DOHH2 (cell line): ENCODE measurements at regions not wholly inside any gene's neighbourhood (a gene's known extent, or its start where the extent isn't known, plus 50 kb on each side); places are given as distances from the start of the nearest gene placed in this dataset.
"Not testable (repeated sequence)": the region's sequence is repeated elsewhere in the genome, so short reads cannot be mapped to it uniquely, and the experiment has no call there.

Experiments
- H3F3A ChIP-seq: fragments of 200-600 bp; sonication (generic), shearing (Covaris generic); 2 replicates; pipeline ENCODE4 v1.6.0; 2016; ENCODE audit warnings: antibody characterized with exemption, mild to moderate bottlenecking; ENCODE audit not compliant: control insufficient read depth, insufficient read depth
- H3K27ac ChIP-seq: fragments of 200-600 bp; sonication (generic); 2 replicates; pipeline ENCODE4 v1.5.1; 2014; ENCODE audit warnings: low read depth, mild to moderate bottlenecking, low read length, moderate library complexity
- H3K27me3 ChIP-seq: fragments of 200-600 bp; sonication (generic); 2 replicates; pipeline ENCODE4 v1.6.1; 2014; ENCODE audit warnings: mild to moderate bottlenecking, low read length, mixed read lengths; ENCODE audit not compliant: control insufficient read depth
- H3K36me3 ChIP-seq: fragments of 200-600 bp; sonication (generic); 2 replicates; pipeline ENCODE4 v1.6.1; 2014; ENCODE audit warnings: mild to moderate bottlenecking, low read length, moderate library complexity, mixed read lengths; ENCODE audit not compliant: control insufficient read depth
- H3K4me1 ChIP-seq: fragments of 200-600 bp; sonication (generic); 2 replicates; pipeline ENCODE4 v1.6.1; 2014; ENCODE audit warnings: mild to moderate bottlenecking, low read length, mixed read lengths; ENCODE audit not compliant: control insufficient read depth
- H3K4me2 ChIP-seq: fragments of 200-600 bp; sonication (generic); 2 replicates; pipeline ENCODE4 v1.6.0; 2014; ENCODE audit warnings: mild to moderate bottlenecking, low read length, moderate library complexity
- H3K4me3 ChIP-seq: fragments of 200-600 bp; sonication (generic); 2 replicates; pipeline ENCODE4 v1.5.1; 2014; ENCODE audit warnings: mild to moderate bottlenecking, low read length, mixed read lengths
- H3K79me2 ChIP-seq: fragments of 200-600 bp; sonication (generic); 2 replicates; pipeline ENCODE4 v1.6.1; 2014; ENCODE audit warnings: mild to moderate bottlenecking, low read length, mixed read lengths; ENCODE audit not compliant: control insufficient read depth
- H3K9me2 ChIP-seq: fragments of 200-600 bp; sonication (generic); replicated peaks from 2 replicates; pipeline ENCODE4 v1.6.1; 2014; ENCODE audit warnings: mild to moderate bottlenecking, low read length, mixed read lengths; ENCODE audit not compliant: control insufficient read depth
- H3K9me3 ChIP-seq: fragments of 200-600 bp; sonication (generic); 2 replicates; pipeline ENCODE4 v1.6.1; 2014; ENCODE audit warnings: antibody characterized with exemption, low read length, mixed read lengths; ENCODE audit not compliant: control insufficient read depth, insufficient read depth
- H4K20me1 ChIP-seq: fragments of 200-600 bp; sonication (generic); 2 replicates; pipeline ENCODE4 v1.6.0; 2014; ENCODE audit warnings: low read depth, mild to moderate bottlenecking, antibody characterized with exemption, low read length, moderate library complexity; ENCODE audit not compliant: control insufficient read depth, insufficient read depth
- CTCF ChIP-seq: fragments of 200-600 bp; sonication (generic); IDR thresholded peaks from one replicate; pipeline ENCODE4 v1.5.1; 2014; ENCODE audit warnings: antibody characterized with exemption, mild to moderate bottlenecking, low read depth, low read length; ENCODE audit not compliant: poor library complexity, severe bottlenecking
- EZH2phosphoT487 ChIP-seq: fragments of 200-600 bp; sonication (generic); IDR thresholded peaks from 2 replicates; pipeline ENCODE4 v1.6.1; 2017; ENCODE audit warnings: borderline replicate concordance, mild to moderate bottlenecking, antibody characterized with exemption, low read length, moderate library complexity, mixed read lengths

- H3K4me3 ChIP-seq: no peak overlapping the region
- H3K4me2 ChIP-seq: no peak overlapping the region
- H3K36me3 ChIP-seq: no peaks in the 10 kb centered on the region
- TF ChIP-seq EZH2phosphoT487 (no peak), CTCF (no peak)
- no peaks in the 10 kb centered on the region for H3K27me3 ChIP-seq
- no peak overlapping the region for H3K27ac ChIP-seq
- H3F3A ChIP-seq: no peaks in the 10 kb centered on the region
- H3K9me3 ChIP-seq: no peaks in the 10 kb centered on the region
- H3K9me2 ChIP-seq: no peaks in the 10 kb centered on the region
- H3K79me2 ChIP-seq: no peaks in the 10 kb centered on the region
- no peaks in the 10 kb centered on the region for H4K20me1 ChIP-seq
- H3K4me1 ChIP-seq: no peaks in the 10 kb centered on the region
Measured at GRCh38 chrX:40875476-40875875, 140.1 kb upstream of the MED14 start.

GRCh38 chrX:40877887-40878286 lies 142.5 kb upstream of the MED14 start:
- no peak overlapping the region for H3K4me3 ChIP-seq
- H3K36me3 ChIP-seq: no peaks in the 10 kb centered on the region
- TF ChIP-seq EZH2phosphoT487 (no peak), CTCF (peak; percentile 40)
- H3K4me1 ChIP-seq: no peaks in the 10 kb centered on the region
- H3K79me2 ChIP-seq: no peaks in the 10 kb centered on the region
- H3K27me3 ChIP-seq: no peaks in the 10 kb centered on the region
- H3K27ac ChIP-seq: no peak overlapping the region
- H3K4me2 ChIP-seq: no peak overlapping the region
- H4K20me1 ChIP-seq: no peaks in the 10 kb centered on the region
- H3K9me2 ChIP-seq: no peaks in the 10 kb centered on the region
- H3F3A ChIP-seq: no peaks in the 10 kb centered on the region
- no peaks in the 10 kb centered on the region for H3K9me3 ChIP-seq

GRCh38 chrX:40878766-40879165 lies 143.4 kb upstream of the MED14 start:
- H3K79me2 ChIP-seq: no peaks in the 10 kb centered on the region
- no peak overlapping the region for H3K4me3 ChIP-seq
- no peaks in the 10 kb centered on the region for H4K20me1 ChIP-seq
- H3K9me2 ChIP-seq: no peaks in the 10 kb centered on the region
- H3K27me3 ChIP-seq: no peaks in the 10 kb centered on the region
- H3F3A ChIP-seq: no peaks in the 10 kb centered on the region
- no peak overlapping the region for H3K4me2 ChIP-seq
- no peaks in the 10 kb centered on the region for H3K9me3 ChIP-seq
- no peaks in the 10 kb centered on the region for H3K36me3 ChIP-seq
- H3K4me1 ChIP-seq: no peaks in the 10 kb centered on the region
- H3K27ac ChIP-seq: no peak overlapping the region
- TF ChIP-seq EZH2phosphoT487 (no peak), CTCF (no peak)

- not testable (repeated sequence) for H3K36me3 ChIP-seq, H3K4me1 ChIP-seq, H3K9me3 ChIP-seq, H3F3A ChIP-seq, H3K4me3 ChIP-seq, H3K9me2 ChIP-seq, H3K4me2 ChIP-seq, H3K79me2 ChIP-seq, H3K27me3 ChIP-seq, H4K20me1 ChIP-seq, H3K27ac ChIP-seq
Measured at GRCh38 chrX:40879172-40879571, 143.8 kb upstream of the MED14 start.
